ENCODE measurements at regions not wholly inside any gene's neighbourhood (a gene's known extent, or its start where the extent isn't known, plus 50 kb on each side); places are given as distances from the start of the nearest gene placed in this dataset.

- H3K27ac Mint-ChIP-seq: no peak overlapping the region
- no peaks in the 10 kb centered on the region for H3K36me3 Mint-ChIP-seq
- H3K27me3 Mint-ChIP-seq (ENCODE audit: low read depth in 3 of 3): peaks cover 0 to 2% (median 2%) of the 10 kb centered on the region in 3 donors
- Histone ChIP-seq H3K9me3 (replicated peaks in 1 of 2; ENCODE audit: control insufficient read depth in 1 of 2, insufficient read depth in 1 of 2, low read length in 2 of 2) (no peaks in the 10 kb centered on the region), H3K9ac (ENCODE audit: insufficient read depth, low read length, poor library complexity, severe bottlenecking) (no peak overlapping the region), H3K36me3 (replicated peaks in 1 of 2; ENCODE audit: control insufficient read depth in 1 of 2, insufficient read depth in 2 of 2, low read length in 2 of 2) (no peaks in the 10 kb centered on the region), H3K79me2 (ENCODE audit: insufficient read depth, low read length) (no peaks in the 10 kb centered on the region), H3K27ac (ENCODE audit: low read depth in 1 of 2, low read length in 2 of 2) (no peak overlapping the region), H3K4me2 (replicated peaks; ENCODE audit: extremely low read depth, low read length, poor library complexity, severe bottlenecking) (no peak overlapping the region), H3K4me3 (replicated peaks in 1 of 3; ENCODE audit: low read depth in 2 of 3, low read length in 3 of 3) (no peak overlapping the region), H2AFZ (ENCODE audit: insufficient read depth, low read depth, low read length, poor library complexity, severe bottlenecking) (no peak overlapping the region), H4K20me1 (ENCODE audit: insufficient read depth, low read length) (no peaks in the 10 kb centered on the region), H3K27me3 (ENCODE audit: control insufficient read depth in 2 of 2, insufficient read depth in 2 of 2, low read length in 2 of 2) (no peaks in the 10 kb centered on the region), H3K4me1 (ENCODE audit: control insufficient read depth in 1 of 2, insufficient read depth in 2 of 2, low read length in 2 of 2) (no peaks in the 10 kb centered on the region)
- 100% methylated on average over 1 of the region's 2 CpGs for WGBS (ENCODE audit: insufficient coverage)
- peaks cover 0 to 2% (median 0%) of the 10 kb centered on the region in 7 donors for H3K9me3 Mint-ChIP-seq
- H3K4me3 Mint-ChIP-seq: no peak overlapping the region
- intact Hi-C loops (cut with micrococcal nuclease): no loop called here
- DNase-seq: no peak
- H3K4me1 Mint-ChIP-seq: no peaks in the 10 kb centered on the region
- TF ChIP-seq CTCF (IDR thresholded peaks at IDR 0.05): no peak
Measured at GRCh38 chr9:78856144-78856543, 559.2 kb downstream of the PSAT1 start.

DNA sequence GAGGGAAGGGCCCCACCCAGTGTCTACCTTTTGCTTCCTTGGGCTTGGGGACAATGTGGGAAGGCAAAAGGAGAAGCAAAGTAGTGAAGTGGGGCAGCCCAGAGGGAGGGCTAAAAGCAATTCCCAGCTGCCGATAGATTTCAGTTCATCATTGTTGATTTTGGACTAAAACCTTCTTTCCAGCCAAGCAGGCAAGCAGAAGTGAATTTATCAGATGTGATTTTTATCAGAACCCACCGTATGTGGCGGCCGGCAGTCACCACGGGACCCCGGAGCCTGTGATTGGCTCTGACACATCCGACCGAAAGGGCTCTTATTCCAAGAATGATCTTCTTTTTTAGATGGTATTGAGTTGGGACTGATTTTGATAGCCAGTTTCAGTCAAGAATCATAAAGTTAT, 559.9 kb downstream of the PSAT1 start:
- H3K4me3 Mint-ChIP-seq: no peak overlapping the region
- no peak for TF ChIP-seq CTCF (IDR thresholded peaks at IDR 0.05)
- Histone ChIP-seq H4K20me1 (ENCODE audit: insufficient read depth, low read length) (no peaks in the 10 kb centered on the region), H2AFZ (ENCODE audit: insufficient read depth, low read depth, low read length, poor library complexity, severe bottlenecking) (no peak overlapping the region), H3K4me3 (replicated peaks in 1 of 3; ENCODE audit: low read depth in 2 of 3, low read length in 3 of 3) (no peak overlapping the region), H3K4me1 (ENCODE audit: control insufficient read depth in 1 of 2, insufficient read depth in 2 of 2, low read length in 2 of 2) (no peaks in the 10 kb centered on the region), H3K9me3 (replicated peaks in 1 of 2; ENCODE audit: control insufficient read depth in 1 of 2, insufficient read depth in 1 of 2, low read length in 2 of 2) (no peaks in the 10 kb centered on the region), H3K27ac (ENCODE audit: low read depth in 1 of 2, low read length in 2 of 2) (no peak overlapping the region), H3K4me2 (replicated peaks; ENCODE audit: extremely low read depth, low read length, poor library complexity, severe bottlenecking) (no peak overlapping the region), H3K79me2 (ENCODE audit: insufficient read depth, low read length) (no peaks in the 10 kb centered on the region), H3K27me3 (ENCODE audit: control insufficient read depth in 2 of 2, insufficient read depth in 2 of 2, low read length in 2 of 2) (no peaks in the 10 kb centered on the region), H3K9ac (ENCODE audit: insufficient read depth, low read length, poor library complexity, severe bottlenecking) (no peak overlapping the region), H3K36me3 (replicated peaks in 1 of 2; ENCODE audit: control insufficient read depth in 1 of 2, insufficient read depth in 2 of 2, low read length in 2 of 2) (no peaks in the 10 kb centered on the region)
- intact Hi-C loops (cut with micrococcal nuclease): no loop called here
- H3K9me3 Mint-ChIP-seq: peaks cover 0 to 2% (median 0%) of the 10 kb centered on the region in 7 donors
- no peak for DNase-seq
- no peaks in the 10 kb centered on the region for H3K36me3 Mint-ChIP-seq
- peaks cover 0 to under 1% (median 0%) of the 10 kb centered on the region in 3 donors for H3K27me3 Mint-ChIP-seq (ENCODE audit: low read depth in 3 of 3)
- H3K4me1 Mint-ChIP-seq: no peaks in the 10 kb centered on the region
- WGBS (ENCODE audit: insufficient coverage): 83% methylated on average over 2 of the region's 8 CpGs
- H3K27ac Mint-ChIP-seq: no peak overlapping the region

All from CD14-positive monocyte (primary cell).